Right lobe of liver (tissue), 6 donors: ENCODE measurements at regions not wholly inside any gene's neighbourhood (a gene's known extent, or its start where the extent isn't known, plus 50 kb on each side); places are given as distances from the start of the nearest gene placed in this dataset.

Source experiments
- ATAC-seq, 4 donors: fragments of 200-7000 bp; cut with Tn5 transposase; one replicate each; pipeline ENCODE4 v1.9.1; 2020; ENCODE audit warnings: mild to moderate bottlenecking in 4 of 4, moderate library complexity in 4 of 4
- DNase-seq, 3 donors: peaks; one replicate each; pipeline ENCODE4 v3.0.0-alpha.2; 2020
- H3K27ac ChIP-seq, 3 donors: fragments of 200-600 bp; one replicate each; pipeline ENCODE4 v1.8.0; 2022
- H3K27me3 ChIP-seq, 2 donors: fragments of 200-600 bp; one replicate each; pipeline ENCODE4 v1.8.0; 2022
- H3K36me3 ChIP-seq, 4 donors: fragments of 200-600 bp; sonication (generic) in 1 of 4; one replicate each; pipeline versions ENCODE4 v1.5.1 to v1.8.0; 2017 to 2022; ENCODE audit warnings: control low read depth in 1 of 4
- H3K4me1 ChIP-seq, 4 donors: fragments of 200-600 bp; sonication (generic) in 1 of 4; one replicate each; pipeline versions ENCODE4 v1.5.1 to v1.8.0; 2017 to 2022; ENCODE audit warnings: control low read depth in 1 of 4
- H3K4me3 ChIP-seq, 3 donors: fragments of 200-600 bp; one replicate each; pipeline ENCODE4 v1.8.0; 2022
- H3K9me3 ChIP-seq, 4 donors: fragments of 200-600 bp; sonication (generic) in 1 of 4; one replicate each; pipeline versions ENCODE4 v1.5.1 to v1.8.0; 2017 to 2022; ENCODE audit warnings: control low read depth in 1 of 4
- POLR2A ChIP-seq: fragments of 450-650 bp; IDR thresholded peaks from one replicate; pipeline ENCODE4 v1.6.1; 2017; ENCODE audit warnings: antibody characterized with exemption, mild to moderate bottlenecking
- WGBS: methylation state at CpG from one replicate; pipeline ENCODE4 v1.1.6; 2018; ENCODE audit warnings: low coverage, low lambda C conversion rate; ENCODE audit not compliant: insufficient coverage; ENCODE audit errors: missing lambda C conversion rate; 5-methylcytosine and 5-hydroxymethylcytosine counted together
- intact Hi-C, 2 donors: fragments of 100-400 bp; cut with DNase I; formaldehyde crosslinking; loops; one replicate each; pipeline versions ENCODE4 v1.11.2 to v1.14.1; 2022
- TF ChIP-seq, protein P1 (sequence below), 4 donors: fragments of 200-600 bp in 3 of 4; fragments of 450-650 bp in 1 of 4; IDR thresholded peaks; one replicate each; pipeline versions ENCODE4 v1.5.1 to v1.8.0; 2016 to 2022; ENCODE audit warnings: antibody characterized with exemption in 4 of 4, mild to moderate bottlenecking in 2 of 4
- donor health status: DM: no; HTN: yes; CAD: no.
- donor health status: DM: no; HTN: no; CAD: no.
- donor health status: DM: no; HTN: no; CAD: no.
- donor health status: DM: no; HTN: yes; CAD: no.
- donor health status: DM: no; HTN: yes; CAD: no.

DNA sequence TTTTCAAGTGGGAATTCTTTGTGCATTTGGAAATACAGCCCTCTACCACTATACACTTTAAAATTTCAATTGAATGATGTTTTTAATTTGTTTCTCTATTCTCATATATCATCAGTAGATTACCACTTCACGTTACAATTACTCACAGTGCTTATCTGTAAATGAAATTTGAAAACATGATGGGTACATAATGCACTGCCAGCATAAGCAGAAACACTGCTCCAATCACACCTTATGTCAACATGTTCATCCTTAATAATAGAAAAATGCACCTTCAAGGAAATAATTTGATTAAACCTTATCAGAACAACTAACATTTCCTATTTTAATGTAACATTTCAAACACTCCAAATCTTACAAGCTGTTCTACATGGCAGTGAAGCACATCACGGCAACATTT is 718.4 kb downstream of the GBE1 start:
- Histone ChIP-seq H3K36me3 (no peaks in the 10 kb centered on the region), H3K4me1 (peaks cover 0 to 8% (median 0%) of the 10 kb centered on the region in 4 donors), H3K27me3 (no peaks in the 10 kb centered on the region), H3K9me3 (no peaks in the 10 kb centered on the region), H3K27ac (no peak overlapping the region), H3K4me3 (no peak overlapping the region)
- intact Hi-C loops = no loop called here
- DNase-seq (no peak), ATAC-seq (no peak)
- TF ChIP-seq, protein P1, sequence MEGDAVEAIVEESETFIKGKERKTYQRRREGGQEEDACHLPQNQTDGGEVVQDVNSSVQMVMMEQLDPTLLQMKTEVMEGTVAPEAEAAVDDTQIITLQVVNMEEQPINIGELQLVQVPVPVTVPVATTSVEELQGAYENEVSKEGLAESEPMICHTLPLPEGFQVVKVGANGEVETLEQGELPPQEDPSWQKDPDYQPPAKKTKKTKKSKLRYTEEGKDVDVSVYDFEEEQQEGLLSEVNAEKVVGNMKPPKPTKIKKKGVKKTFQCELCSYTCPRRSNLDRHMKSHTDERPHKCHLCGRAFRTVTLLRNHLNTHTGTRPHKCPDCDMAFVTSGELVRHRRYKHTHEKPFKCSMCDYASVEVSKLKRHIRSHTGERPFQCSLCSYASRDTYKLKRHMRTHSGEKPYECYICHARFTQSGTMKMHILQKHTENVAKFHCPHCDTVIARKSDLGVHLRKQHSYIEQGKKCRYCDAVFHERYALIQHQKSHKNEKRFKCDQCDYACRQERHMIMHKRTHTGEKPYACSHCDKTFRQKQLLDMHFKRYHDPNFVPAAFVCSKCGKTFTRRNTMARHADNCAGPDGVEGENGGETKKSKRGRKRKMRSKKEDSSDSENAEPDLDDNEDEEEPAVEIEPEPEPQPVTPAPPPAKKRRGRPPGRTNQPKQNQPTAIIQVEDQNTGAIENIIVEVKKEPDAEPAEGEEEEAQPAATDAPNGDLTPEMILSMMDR (IDR thresholded peaks at IDR 0.05) = no peak
- no peak for TF ChIP-seq POLR2A
- WGBS = 69% methylated on average over 2 of the region's 2 CpGs

DNA sequence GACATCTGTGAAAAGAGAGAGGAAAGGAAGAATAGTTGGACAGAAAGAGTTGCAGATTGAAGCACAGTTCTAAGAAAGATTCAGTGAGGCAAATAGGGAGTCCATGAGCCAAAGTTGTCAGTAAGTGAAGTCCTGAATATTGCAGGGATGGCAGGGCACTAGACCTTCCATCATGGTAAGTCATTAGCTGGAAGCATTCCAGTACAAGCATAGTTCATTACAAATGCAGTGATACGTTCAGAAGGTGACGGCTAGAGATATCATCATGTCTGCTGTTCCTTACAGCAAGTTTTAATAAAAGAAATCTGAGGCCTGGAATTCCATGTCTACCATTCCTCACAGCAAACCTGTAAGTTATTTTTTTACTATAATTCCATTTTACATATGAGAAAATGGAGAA is 720.1 kb downstream of the GBE1 start:
- 83% methylated on average over 2 of the region's 2 CpGs for WGBS
- Histone ChIP-seq H3K36me3 (no peaks in the 10 kb centered on the region), H3K4me1 (no peaks in the 10 kb centered on the region), H3K4me3 (no peak overlapping the region), H3K9me3 (no peaks in the 10 kb centered on the region), H3K27me3 (no peaks in the 10 kb centered on the region), H3K27ac (no peak overlapping the region)
- no peak for ATAC-seq
- DNase-seq = no peak
- TF ChIP-seq, protein P1 (IDR thresholded peaks at IDR 0.05) = no peak
- no peak for TF ChIP-seq POLR2A
- intact Hi-C loops = no loop called here

GRCh38 chr3:81040107-81040506 is 721.3 kb downstream of the GBE1 start:
- intact Hi-C loops = no loop called here
- WGBS = 86% methylated on average over 2 of the region's 2 CpGs
- TF ChIP-seq, protein P1 (IDR thresholded peaks at IDR 0.05) = no peak
- TF ChIP-seq POLR2A = no peak
- H3K4me1 ChIP-seq = no peaks in the 10 kb centered on the region
- no peak for DNase-seq
- H3K27ac ChIP-seq = no peak overlapping the region
- H3K4me3 ChIP-seq = no peak overlapping the region
- no peak for ATAC-seq
- H3K27me3 ChIP-seq = no peaks in the 10 kb centered on the region
- H3K9me3 ChIP-seq = no peaks in the 10 kb centered on the region
- no peaks in the 10 kb centered on the region for H3K36me3 ChIP-seq

- ATAC-seq (no peak), DNase-seq (no peak)
- 80% methylated on average over 4 of the region's 4 CpGs for WGBS
- Histone ChIP-seq H3K27me3 (no peaks in the 10 kb centered on the region), H3K9me3 (no peaks in the 10 kb centered on the region), H3K4me1 (no peaks in the 10 kb centered on the region), H3K4me3 (no peak overlapping the region), H3K27ac (no peak overlapping the region), H3K36me3 (no peaks in the 10 kb centered on the region)
- intact Hi-C loops = no loop called here
- TF ChIP-seq, protein P1 (IDR thresholded peaks at IDR 0.05) = no peak
- no peak for TF ChIP-seq POLR2A
Measured at GRCh38 chr3:81033684-81034083, 727.8 kb downstream of the GBE1 start.

DNA sequence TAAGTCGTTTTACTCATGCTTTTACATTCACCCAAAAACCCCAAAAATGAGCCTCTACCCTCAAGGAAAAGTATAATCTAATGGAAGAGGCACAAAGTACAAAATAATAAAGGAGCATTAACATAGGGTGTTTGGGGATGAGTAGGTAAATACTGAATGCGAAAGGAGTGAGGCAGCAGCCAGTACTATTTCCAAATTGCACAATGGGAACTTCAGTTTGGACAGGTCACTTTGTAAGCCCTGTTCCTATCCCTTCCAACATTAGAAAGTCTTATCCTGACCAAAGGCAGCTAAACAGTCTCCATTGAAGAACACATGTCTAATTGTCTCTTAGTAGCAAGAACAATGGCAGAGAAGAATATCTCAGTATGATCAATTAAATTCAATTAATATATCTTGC is 728.3 kb downstream of the GBE1 start:
- no peak for TF ChIP-seq POLR2A
- TF ChIP-seq, protein P1 (IDR thresholded peaks at IDR 0.05) = no peak
- ATAC-seq = peak; percentile 28 to 78 (median 58)

More for the DNA sequence above, 728.3 kb downstream of the GBE1 start:
- no peaks in the 10 kb centered on the region for H3K9me3 ChIP-seq
- no peaks in the 10 kb centered on the region for H3K4me1 ChIP-seq
- DNase-seq = no peak
- 32% methylated on average over 2 of the region's 2 CpGs for WGBS
- H3K4me3 ChIP-seq = no peak overlapping the region
- no peaks in the 10 kb centered on the region for H3K36me3 ChIP-seq
- no peak overlapping the region for H3K27ac ChIP-seq
- H3K27me3 ChIP-seq = no peaks in the 10 kb centered on the region
- intact Hi-C loops = no loop called here
